Adrenal gland (tissue), 9 donors: ENCODE measurements at regions not wholly inside any gene's neighbourhood (a gene's known extent, or its start where the extent isn't known, plus 50 kb on each side); places are given as distances from the start of the nearest gene placed in this dataset.

Experiments used
- DNase-seq, 7 donors: peaks; one replicate each; pipeline ENCODE4 v3.0.0-alpha.2; 2019 to 2020
- H3K27ac ChIP-seq, 5 donors: fragments of 200-600 bp; sonication (generic) in 4 of 5; 1 replicate in 3 of 5; 2 replicates in 2 of 5; pipeline versions ENCODE4 v1.5.1 to v1.8.0; 2016 to 2020; ENCODE audit warnings: mild to moderate bottlenecking in 1 of 5
- H3K27me3 ChIP-seq: fragments of 200-600 bp; 2 replicates; pipeline ENCODE4 v1.8.0; 2021
- H3K36me3 ChIP-seq, 2 donors: fragments of 200-600 bp; replicated peaks in 1 of 2; 1 replicate in 1 of 2; 2 replicates in 1 of 2; pipeline versions ENCODE4 v1.5.1 to v1.8.0; 2018 to 2022
- H3K4me1 ChIP-seq, 2 donors: fragments of 200-600 bp; replicated peaks in 1 of 2; 1 replicate in 1 of 2; 2 replicates in 1 of 2; pipeline versions ENCODE4 v1.5.1 to v1.8.0; 2018 to 2021
- H3K4me3 ChIP-seq, 4 donors: fragments of 200-600 bp; sonication (generic) in 3 of 4; one replicate each; pipeline ENCODE4 v1.5.1; 2016 to 2018
- H3K9me3 ChIP-seq, 3 donors: fragments of 200-600 bp; sonication (generic) in 1 of 3; replicated peaks in 1 of 3; 1 replicate in 2 of 3; 2 replicates in 1 of 3; pipeline versions ENCODE4 v1.5.1 to v1.8.0; 2016 to 2021
- CTCF ChIP-seq, 6 experiments: fragments of 450-650 bp in 4 of 6; fragments of 200-600 bp in 2 of 6; sonication (generic) in 1 of 6; IDR thresholded peaks; 1 replicate in 5 of 6; 2 replicates in 1 of 6; pipeline versions ENCODE4 v1.5.1 to v1.8.0; 2016 to 2021; ENCODE audit warnings: antibody characterized with exemption in 6 of 6, mild to moderate bottlenecking in 2 of 6, moderate library complexity in 1 of 6
- POLR2A ChIP-seq, 2 donors: fragments of 450-650 bp; IDR thresholded peaks; one replicate each; pipeline ENCODE4 v1.6.1; 2017; ENCODE audit warnings: antibody characterized with exemption in 2 of 2, mild to moderate bottlenecking in 2 of 2, moderate library complexity in 1 of 2
- WGBS, 4 donors: extraction: QIAGEN DNeasy Blood & Tissue Kit in 2 of 4; methylation state at CpG; one replicate each; pipeline versions ENCODE4 v1.1.5 to v1.1.7; 2013 to 2017; 5-methylcytosine and 5-hydroxymethylcytosine counted together
- intact Hi-C, 2 donors: fragments of 100-400 bp; cut with DNase I; formaldehyde crosslinking; loops; one replicate each; pipeline versions ENCODE4 v1.14.1 to v1.15.0; 2022 to 2023
- donor health status: healthy with polysubstance abuse.
- donor health status: Bipolar disorder and iron deficiency.
- donor health status: DM: yes; HTN: yes; CAD: no.
- donor health status: DM: no; HTN: no; CAD: no.
- donor health status: DM: no; HTN: no; CAD: no.

DNA sequence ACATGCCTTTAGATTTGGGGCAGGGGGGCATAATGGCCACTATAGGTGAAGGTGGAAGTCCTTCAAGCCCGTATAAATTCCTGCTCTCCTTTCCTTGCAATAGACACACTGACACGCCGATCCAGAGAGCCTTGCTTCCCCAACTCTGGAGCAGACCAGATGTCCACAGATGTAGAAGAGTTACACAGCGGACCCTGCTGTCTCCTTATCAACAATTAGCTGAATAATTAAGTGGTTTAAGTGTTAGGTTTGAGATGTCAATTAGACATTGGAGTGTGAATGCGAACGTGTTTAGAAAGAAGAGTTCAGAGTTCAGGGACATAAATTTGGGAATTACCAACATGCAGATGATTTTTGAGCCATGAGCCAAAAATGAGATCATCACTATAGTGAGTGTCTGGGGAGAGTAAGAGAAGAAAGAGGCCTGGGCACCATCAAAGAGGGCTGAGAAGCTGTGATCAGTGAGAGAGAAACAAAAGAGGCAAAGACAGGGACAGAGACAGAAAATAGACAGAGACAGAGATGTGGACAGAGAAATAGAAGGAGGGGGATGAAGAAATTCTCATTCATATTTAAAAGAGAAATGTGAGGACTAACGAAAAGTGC lies 734.4 kb upstream of the ADAMTS16 start:
- TF ChIP-seq POLR2A (IDR thresholded peaks at IDR 0.05) (no peak), CTCF (IDR thresholded peaks at IDR 0.05) (no peak)
- DNase-seq: no peak
- Histone ChIP-seq H3K9me3 (no peaks in the 10 kb centered on the region), H3K4me1 (no peaks in the 10 kb centered on the region), H3K27me3 (no peaks in the 10 kb centered on the region), H3K36me3 (no peaks in the 10 kb centered on the region), H3K4me3 (no peak overlapping the region), H3K27ac (no peak overlapping the region)
- 36 to 58% (median 55%) methylated on average over 7 of the region's 7 CpGs for WGBS, 4 donors
- intact Hi-C loops: no loop called here

GRCh38 chr5:4410151-4410550 lies 730.0 kb upstream of the ADAMTS16 start:
- intact Hi-C loops: no loop called here
- WGBS, 4 donors: 80 to 88% (median 84%) methylated on average over 5 of the region's 5 CpGs
- Histone ChIP-seq H3K4me3 (no peak overlapping the region), H3K36me3 (no peaks in the 10 kb centered on the region), H3K4me1 (no peaks in the 10 kb centered on the region), H3K9me3 (no peaks in the 10 kb centered on the region), H3K27ac (no peak overlapping the region), H3K27me3 (no peaks in the 10 kb centered on the region)
- DNase-seq: no peak
- TF ChIP-seq CTCF (IDR thresholded peaks at IDR 0.05) (no peak), POLR2A (IDR thresholded peaks at IDR 0.05) (no peak)

GRCh38 chr5:4411664-4412063 lies 728.5 kb upstream of the ADAMTS16 start:
- Histone ChIP-seq H3K27me3 (no peaks in the 10 kb centered on the region), H3K4me1 (no peaks in the 10 kb centered on the region), H3K36me3 (no peaks in the 10 kb centered on the region), H3K27ac (no peak overlapping the region), H3K9me3 (no peaks in the 10 kb centered on the region), H3K4me3 (no peak overlapping the region)
- no peak for DNase-seq
- WGBS, 4 donors: 69 to 79% (median 73%) methylated on average over 8 of the region's 8 CpGs
- intact Hi-C loops: no loop called here
- no peak for TF ChIP-seq CTCF (IDR thresholded peaks at IDR 0.05)
- no peak for TF ChIP-seq POLR2A (IDR thresholded peaks at IDR 0.05)

GRCh38 chr5:4413996-4414395 lies 726.1 kb upstream of the ADAMTS16 start:
- intact Hi-C loops: no loop called here
- no peak for TF ChIP-seq CTCF (IDR thresholded peaks at IDR 0.05)
- TF ChIP-seq POLR2A (IDR thresholded peaks at IDR 0.05): no peak
- Histone ChIP-seq H3K27ac (no peak overlapping the region), H3K9me3 (no peaks in the 10 kb centered on the region), H3K4me3 (no peak overlapping the region), H3K4me1 (no peaks in the 10 kb centered on the region), H3K36me3 (no peaks in the 10 kb centered on the region), H3K27me3 (no peaks in the 10 kb centered on the region)
- WGBS, 4 donors: 63 to 65% (median 64%) methylated on average over 8 of the region's 8 CpGs
- no peak for DNase-seq
